Mammary epithelial cell (primary cell): ENCODE measurements at regions not wholly inside any gene's neighbourhood (a gene's known extent, or its start where the extent isn't known, plus 50 kb on each side); places are given as distances from the start of the nearest gene placed in this dataset.

ENCODE experiments used
- CTCF ChIP-seq, 2 donors: IDR thresholded peaks in 1 of 2; conservative IDR thresholded peaks in 1 of 2; 2 replicates each; pipeline ENCODE4 v1.5.1; 2011 to 2012; ENCODE audit warnings: inconsistent platforms in 2 of 2, low read length in 2 of 2, mild to moderate bottlenecking in 2 of 2, control low read depth in 1 of 2, low read depth in 1 of 2; ENCODE audit not compliant: insufficient read depth in 1 of 2; ENCODE audit errors: extremely low read depth in 1 of 2
- EZH2 ChIP-seq: IDR thresholded peaks from 2 replicates; pipeline ENCODE4 v1.6.1; 2012; ENCODE audit warnings: low read length, inconsistent platforms, borderline replicate concordance

DNA sequence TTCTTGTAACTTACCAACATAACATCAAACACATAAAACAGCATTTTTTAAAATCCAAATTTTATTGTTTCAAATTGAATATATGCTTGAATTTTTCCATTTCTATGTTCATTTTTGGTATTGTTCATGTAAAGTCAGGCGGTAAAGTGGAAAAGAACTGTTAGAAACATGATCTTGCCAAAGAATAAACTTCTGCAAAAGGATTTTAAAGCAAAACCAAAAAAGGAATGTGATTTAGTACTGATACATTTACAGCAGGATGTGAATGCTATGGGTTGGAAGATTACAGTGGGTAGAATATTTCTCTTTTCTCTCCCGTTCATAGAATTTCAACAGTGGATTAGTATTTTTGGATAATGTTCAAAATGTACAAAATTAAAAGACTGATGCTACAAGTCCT lies 277.2 kb upstream of the MPDZ start:
- no peak for TF ChIP-seq CTCF (conservative IDR thresholded peaks at IDR 0.05 in 1 of 2, IDR thresholded peaks at IDR 0.05 in 1 of 2; ENCODE audit: extremely low read depth in 1 of 2, insufficient read depth in 1 of 2, low read depth in 1 of 2, low read length in 2 of 2)
- no peak for TF ChIP-seq EZH2
